Mesendoderm (in vitro differentiated cells): ENCODE measurements at regions not wholly inside any gene's neighbourhood (a gene's known extent, or its start where the extent isn't known, plus 50 kb on each side); places are given as distances from the start of the nearest gene placed in this dataset.

Source experiments
- DNase-seq: peaks from one replicate; pipeline ENCODE4 v3.0.0; 2013
- H2AK5ac ChIP-seq: 2 replicates; pipeline ENCODE4 v1.6.1; 2013; ENCODE audit warnings: low read length, inconsistent platforms
- H2BK120ac ChIP-seq: 2 replicates; pipeline ENCODE4 v1.6.1; 2013; ENCODE audit warnings: low read depth, mild to moderate bottlenecking, low read length, moderate library complexity, mixed read lengths
- H2BK15ac ChIP-seq: replicated peaks from 2 replicates; pipeline ENCODE4 v1.6.1; 2013; ENCODE audit warnings: low read depth, mild to moderate bottlenecking, moderate library complexity
- H2BK5ac ChIP-seq: 2 replicates; pipeline ENCODE4 v1.6.1; 2013; ENCODE audit warnings: low read length, inconsistent platforms
- H3K18ac ChIP-seq: 2 replicates; pipeline ENCODE4 v1.6.1; 2013; ENCODE audit warnings: mild to moderate bottlenecking, low read length, mixed read lengths
- H3K23ac ChIP-seq: one replicate; pipeline ENCODE4 v1.6.1; 2013; ENCODE audit warnings: low read length
- H3K27ac ChIP-seq: 2 replicates; pipeline ENCODE4 v1.5.1; 2013; ENCODE audit warnings: low read depth, mild to moderate bottlenecking, inconsistent platforms, low read length, moderate library complexity
- H3K27me3 ChIP-seq: 2 replicates; pipeline ENCODE4 v1.6.1; 2013; ENCODE audit warnings: low read length, control low read depth, mild to moderate bottlenecking, inconsistent platforms; ENCODE audit not compliant: insufficient read depth, poor library complexity
- H3K36me3 ChIP-seq: 2 replicates; pipeline ENCODE4 v1.6.1; 2013; ENCODE audit warnings: low read length, inconsistent platforms; ENCODE audit not compliant: control insufficient read depth, insufficient read depth
- H3K4ac ChIP-seq: one replicate; pipeline ENCODE4 v1.6.1; 2013; ENCODE audit warnings: low read depth, mild to moderate bottlenecking, low read length, moderate library complexity
- H3K4me1 ChIP-seq: 2 replicates; pipeline ENCODE4 v1.6.1; 2013; ENCODE audit warnings: low read depth, low read length, inconsistent platforms; ENCODE audit not compliant: control insufficient read depth
- H3K4me2 ChIP-seq: 2 replicates; pipeline ENCODE4 v1.6.1; 2013; ENCODE audit warnings: low read length
- H3K4me3 ChIP-seq: 2 replicates; pipeline ENCODE4 v1.5.1; 2013; ENCODE audit warnings: mild to moderate bottlenecking, low read length
- H3K56ac ChIP-seq: one replicate; pipeline ENCODE4 v1.6.1; 2013; ENCODE audit warnings: low read length
- H3K79me1 ChIP-seq: 2 replicates; pipeline ENCODE4 v1.6.1; 2013; ENCODE audit warnings: low read length, inconsistent platforms
- H3K79me2 ChIP-seq: 2 replicates; pipeline ENCODE4 v1.6.1; 2013; ENCODE audit warnings: mild to moderate bottlenecking, low read length; ENCODE audit not compliant: control insufficient read depth, insufficient read depth
- H3K9ac ChIP-seq: 2 replicates; pipeline ENCODE4 v1.6.1; 2013; ENCODE audit warnings: low read length, inconsistent platforms
- H4K5ac ChIP-seq: one replicate; pipeline ENCODE4 v1.6.1; 2013; ENCODE audit warnings: low read length
- H4K8ac ChIP-seq: one replicate; pipeline ENCODE4 v1.6.1; 2013; ENCODE audit warnings: low read depth, mild to moderate bottlenecking, control low read depth, low read length, moderate library complexity
- WGBS: extraction: QIAGEN DNeasy Blood & Tissue Kit; methylation state at CpG from one replicate; pipeline ENCODE4 v1.1.7; 2013; ENCODE audit warnings: low lambda C conversion rate, missing lambda C conversion rate; ENCODE audit not compliant: insufficient coverage; ENCODE audit errors: extremely low coverage; 5-methylcytosine and 5-hydroxymethylcytosine counted together

DNA sequence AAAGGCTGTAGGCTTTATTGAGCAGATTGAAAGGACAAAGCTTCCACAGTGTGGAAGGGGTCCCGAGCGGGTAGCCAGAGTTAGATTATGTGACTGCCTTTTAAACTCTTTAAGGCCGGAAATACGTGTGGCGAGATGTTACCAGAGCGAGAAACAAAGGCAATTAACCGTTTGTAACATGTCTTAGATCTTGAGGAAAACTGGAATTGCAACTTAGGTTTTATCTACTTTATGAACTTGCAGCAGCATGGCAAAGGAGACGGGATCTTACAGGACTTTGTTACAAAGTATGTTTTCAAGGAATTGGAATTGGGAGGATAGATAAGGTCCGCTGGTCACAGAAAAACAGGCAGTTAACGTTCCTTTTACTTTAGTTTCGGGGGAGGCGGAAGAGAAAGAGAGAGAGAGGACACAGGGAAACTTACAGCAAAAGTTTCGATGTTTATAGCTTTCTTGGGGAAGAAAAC, 594.7 kb upstream of the ADGRB3 start:
- peak; percentile 24 for DNase-seq
- Histone ChIP-seq H4K8ac (no peak overlapping the region), H3K9ac (no peak overlapping the region), H2BK15ac (no peak overlapping the region), H3K79me1 (no peaks in the 10 kb centered on the region), H3K79me2 (no peaks in the 10 kb centered on the region), H3K4me3 (no peak overlapping the region), H3K56ac (peak overlapping the region; percentile 45), H3K36me3 (no peaks in the 10 kb centered on the region), H3K27me3 (no peaks in the 10 kb centered on the region), H3K4ac (no peak overlapping the region), H2BK120ac (peak overlapping the region; percentile 73), H3K4me1 (no peaks in the 10 kb centered on the region), H2AK5ac (no peak overlapping the region), H4K5ac (peak overlapping the region; percentile 73), H3K27ac (no peak overlapping the region), H3K4me2 (no peak overlapping the region), H3K23ac (no peak overlapping the region), H3K18ac (peak overlapping the region; percentile 41), H2BK5ac (no peak overlapping the region)
- WGBS, result no CpG with 5 or more reads among the region's 13 CpGs

GRCh38 chr6:68039641-68040311, 595.3 kb upstream of the ADGRB3 start:
- no peak overlapping the region for H2BK120ac ChIP-seq
- no peak for DNase-seq
- H3K4me1 ChIP-seq, result no peaks in the 10 kb centered on the region
- H3K56ac ChIP-seq, result peak overlapping the region; percentile 45
- no peak overlapping the region for H2BK15ac ChIP-seq
- no peak overlapping the region for H3K4me3 ChIP-seq
- H4K5ac ChIP-seq, result peak overlapping the region; percentile 29
- no peaks in the 10 kb centered on the region for H3K36me3 ChIP-seq
- no CpG with 5 or more reads among the region's 5 CpGs for WGBS
- no peak overlapping the region for H4K8ac ChIP-seq
- peak overlapping the region; percentile 41 for H3K18ac ChIP-seq
- H3K79me1 ChIP-seq, result no peaks in the 10 kb centered on the region
- no peak overlapping the region for H3K27ac ChIP-seq
- H3K4ac ChIP-seq, result no peak overlapping the region
- H2BK5ac ChIP-seq, result no peak overlapping the region
- no peak overlapping the region for H2AK5ac ChIP-seq
- no peak overlapping the region for H3K4me2 ChIP-seq
- H3K9ac ChIP-seq, result no peak overlapping the region
- no peaks in the 10 kb centered on the region for H3K79me2 ChIP-seq
- no peak overlapping the region for H3K23ac ChIP-seq
- H3K27me3 ChIP-seq, result no peaks in the 10 kb centered on the region

DNA sequence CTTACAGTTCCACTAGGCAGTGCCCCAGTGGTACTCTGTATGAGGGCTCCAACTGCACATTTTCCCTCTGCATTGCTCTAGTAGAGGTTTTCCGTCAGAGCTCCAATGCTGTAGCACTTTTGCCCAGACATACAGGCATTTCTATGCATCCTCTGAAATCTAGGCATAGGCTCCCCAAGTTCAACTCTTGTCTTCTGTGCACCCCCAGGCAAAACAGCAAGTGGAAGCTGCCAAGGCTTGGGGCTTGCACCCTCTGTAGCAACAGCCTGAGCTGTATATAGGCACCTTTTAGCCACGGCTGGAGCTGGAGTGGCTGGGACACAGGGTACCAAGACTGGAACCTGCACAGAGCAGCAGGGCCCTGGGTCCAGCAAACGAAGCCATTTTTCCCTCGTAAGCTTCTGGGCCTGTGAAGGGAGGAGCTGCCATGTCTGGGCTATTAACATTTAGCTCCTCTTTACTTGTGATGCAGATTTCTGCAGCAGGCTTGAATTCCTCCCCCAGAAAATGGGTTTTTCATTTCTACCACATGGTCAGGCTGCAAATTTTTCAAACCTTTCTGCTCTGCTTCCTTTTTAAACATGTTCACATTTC, 596.2 kb upstream of the ADGRB3 start:
- Histone ChIP-seq H3K4me3 (no peak overlapping the region), H3K18ac (peak overlapping the region; percentile 41), H3K4me2 (no peak overlapping the region), H4K5ac (no peak overlapping the region), H3K23ac (no peak overlapping the region), H4K8ac (no peak overlapping the region), H2BK120ac (no peak overlapping the region), H2AK5ac (no peak overlapping the region), H3K27me3 (no peaks in the 10 kb centered on the region), H3K56ac (no peak overlapping the region), H3K27ac (no peak overlapping the region), H2BK15ac (no peak overlapping the region), H3K4me1 (no peaks in the 10 kb centered on the region), H3K9ac (no peak overlapping the region), H3K79me1 (no peaks in the 10 kb centered on the region), H2BK5ac (no peak overlapping the region), H3K4ac (peak overlapping the region; percentile 3), H3K36me3 (no peaks in the 10 kb centered on the region), H3K79me2 (no peaks in the 10 kb centered on the region)
- WGBS, result no CpG with 5 or more reads among the region's 4 CpGs
- peak; percentile 47 for DNase-seq

DNA sequence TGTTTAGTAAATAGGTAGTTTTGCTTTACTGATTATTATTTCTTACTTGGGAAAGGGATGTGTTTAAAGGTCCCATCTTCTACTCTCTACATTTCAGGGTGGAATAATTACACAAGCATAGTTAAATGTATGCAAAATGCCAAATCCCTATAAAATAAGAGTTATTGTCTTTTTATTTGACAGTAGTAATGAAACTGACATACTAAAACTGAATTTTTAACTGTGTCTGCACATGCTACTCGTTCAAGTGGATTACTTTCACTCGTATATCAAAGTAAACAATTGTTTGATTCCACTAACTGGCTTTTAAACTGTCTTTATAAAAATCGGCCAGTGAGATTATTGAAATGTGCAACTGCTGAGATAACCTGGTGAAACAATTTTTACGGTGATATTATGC, 602.9 kb upstream of the ADGRB3 start:
- H3K27ac ChIP-seq, result no peak overlapping the region
- H3K4ac ChIP-seq, result no peak overlapping the region
- peak overlapping the region; percentile 76 for H4K8ac ChIP-seq
- no peaks in the 10 kb centered on the region for H3K4me1 ChIP-seq
- no peak overlapping the region for H2BK15ac ChIP-seq
- no peaks in the 10 kb centered on the region for H3K79me1 ChIP-seq
- H2AK5ac ChIP-seq, result no peak overlapping the region
- H3K23ac ChIP-seq, result no peak overlapping the region
- no CpG with 5 or more reads among the region's 4 CpGs for WGBS
- H3K4me2 ChIP-seq, result no peak overlapping the region
- DNase-seq, result no peak
- H3K18ac ChIP-seq, result no peak overlapping the region
- H2BK120ac ChIP-seq, result no peak overlapping the region
- H3K4me3 ChIP-seq, result no peak overlapping the region
- H2BK5ac ChIP-seq, result no peak overlapping the region
- H3K79me2 ChIP-seq, result no peaks in the 10 kb centered on the region
- no peaks in the 10 kb centered on the region for H3K36me3 ChIP-seq
- no peak overlapping the region for H3K9ac ChIP-seq
- H3K56ac ChIP-seq, result no peak overlapping the region
- no peaks in the 10 kb centered on the region for H3K27me3 ChIP-seq
- no peak overlapping the region for H4K5ac ChIP-seq

- DNase-seq, result no peak
- Histone ChIP-seq H2BK120ac (no peak overlapping the region), H3K27me3 (no peaks in the 10 kb centered on the region), H3K27ac (no peak overlapping the region), H3K79me1 (no peaks in the 10 kb centered on the region), H4K8ac (no peak overlapping the region), H3K4me3 (no peak overlapping the region), H3K18ac (no peak overlapping the region), H3K23ac (no peak overlapping the region), H3K9ac (no peak overlapping the region), H3K4me2 (no peak overlapping the region), H3K36me3 (no peaks in the 10 kb centered on the region), H2BK5ac (no peak overlapping the region), H3K4me1 (no peaks in the 10 kb centered on the region), H4K5ac (no peak overlapping the region), H2BK15ac (no peak overlapping the region), H3K4ac (no peak overlapping the region), H3K79me2 (no peaks in the 10 kb centered on the region), H3K56ac (no peak overlapping the region), H2AK5ac (no peak overlapping the region)
- no CpG with 5 or more reads among the region's 1 CpG for WGBS
Observed at GRCh38 chr6:68031054-68031453, 604.0 kb upstream of the ADGRB3 start.
